Fibroblast of lung (primary cell): ENCODE measurements at regions not wholly inside any gene's neighbourhood (a gene's known extent, or its start where the extent isn't known, plus 50 kb on each side); places are given as distances from the start of the nearest gene placed in this dataset.

Experiments
- DNase-seq, 2 donors: peaks; one replicate each; pipeline versions ENCODE4 v3.0.0 to v3.0.0-alpha.2; 2010; ENCODE audit warnings: low read depth in 2 of 2
- H2AFZ ChIP-seq: 2 replicates; pipeline ENCODE4 v1.5.1; 2012; ENCODE audit warnings: low read length, control low read depth, inconsistent platforms
- H3K27ac ChIP-seq: 2 replicates; pipeline ENCODE4 v1.5.1; 2011; ENCODE audit warnings: low read length, control low read depth; ENCODE audit not compliant: insufficient read depth
- H3K27me3 ChIP-seq: 2 replicates; pipeline ENCODE4 v1.5.1; 2011; ENCODE audit warnings: mild to moderate bottlenecking, low read length; ENCODE audit not compliant: control insufficient read depth, insufficient read depth
- H3K36me3 ChIP-seq: 2 replicates; pipeline ENCODE4 v1.5.1; 2011; ENCODE audit warnings: low read length; ENCODE audit not compliant: control insufficient read depth, insufficient read depth
- H3K4me1 ChIP-seq: 2 replicates; pipeline ENCODE4 v1.5.1; 2011; ENCODE audit warnings: low read length; ENCODE audit not compliant: control insufficient read depth, insufficient read depth; ENCODE audit errors: extremely low read depth
- H3K4me2 ChIP-seq: 2 replicates; pipeline ENCODE4 v1.5.1; 2011; ENCODE audit warnings: low read length, control low read depth; ENCODE audit not compliant: insufficient read depth; ENCODE audit errors: extremely low read depth
- H3K4me3 ChIP-seq, 4 experiments: fragments of 200-600 bp in 1 of 4; sonication (generic) in 1 of 4; replicated peaks in 1 of 4; 2 replicates each; pipeline ENCODE4 v1.5.1; 2011 to 2016; ENCODE audit warnings: low read length in 4 of 4, low read depth in 3 of 4, mild to moderate bottlenecking in 3 of 4, control low read depth in 2 of 4, inconsistent platforms in 1 of 4, mixed read lengths in 1 of 4; ENCODE audit not compliant: insufficient read depth in 1 of 4; ENCODE audit errors: control extremely low read depth in 1 of 4
- H3K79me2 ChIP-seq: 2 replicates; pipeline ENCODE4 v1.5.1; 2012; ENCODE audit warnings: mild to moderate bottlenecking, low read length, inconsistent platforms; ENCODE audit not compliant: control insufficient read depth, insufficient read depth
- H3K9ac ChIP-seq: 2 replicates; pipeline ENCODE4 v1.5.1; 2011; ENCODE audit warnings: mild to moderate bottlenecking, low read length, control low read depth; ENCODE audit not compliant: insufficient read depth
- H3K9me3 ChIP-seq: 2 replicates; pipeline ENCODE4 v1.5.1; 2012; ENCODE audit warnings: low read depth, low read length; ENCODE audit not compliant: control insufficient read depth, insufficient read depth
- H4K20me1 ChIP-seq: 2 replicates; pipeline ENCODE4 v1.5.1; 2011; ENCODE audit warnings: low read length; ENCODE audit not compliant: control insufficient read depth, insufficient read depth; ENCODE audit errors: extremely low read depth
- CTCF ChIP-seq, 2 donors: IDR thresholded peaks in 1 of 2; conservative IDR thresholded peaks in 1 of 2; 1 replicate in 1 of 2; 2 replicates in 1 of 2; pipeline ENCODE4 v1.5.1; 2011 to 2012; ENCODE audit warnings: low read length in 2 of 2, control low read depth in 1 of 2, inconsistent platforms in 1 of 2, low read depth in 1 of 2, mild to moderate bottlenecking in 1 of 2
- EZH2 ChIP-seq: IDR thresholded peaks from 2 replicates; pipeline ENCODE4 v1.5.1; 2012; ENCODE audit warnings: low read length, control low read depth, mild to moderate bottlenecking; ENCODE audit errors: missing control alignments

GRCh38 chr9:80883426-80883825 is 805.9 kb downstream of the TLE1 start:
- Histone ChIP-seq H3K27me3 (no peaks in the 10 kb centered on the region), H3K9ac (no peak overlapping the region), H3K79me2 (no peaks in the 10 kb centered on the region), H3K27ac (no peak overlapping the region), H3K9me3 (no peaks in the 10 kb centered on the region), H2AFZ (no peak overlapping the region), H3K4me1 (no peaks in the 10 kb centered on the region), H3K4me3 (no peak overlapping the region), H3K36me3 (no peaks in the 10 kb centered on the region), H4K20me1 (no peaks in the 10 kb centered on the region), H3K4me2 (no peak overlapping the region)
- no peak for TF ChIP-seq EZH2
- TF ChIP-seq CTCF (conservative IDR thresholded peaks at IDR 0.05 in 1 of 2, IDR thresholded peaks at IDR 0.05 in 1 of 2; ENCODE audit: low read depth in 1 of 2, low read length in 2 of 2): no peak
- no peak for DNase-seq

- Histone ChIP-seq H2AFZ (no peak overlapping the region), H3K4me1 (no peaks in the 10 kb centered on the region), H3K4me3 (no peak overlapping the region), H3K4me2 (no peak overlapping the region), H3K9me3 (no peaks in the 10 kb centered on the region), H3K27ac (no peak overlapping the region), H3K27me3 (no peaks in the 10 kb centered on the region), H4K20me1 (no peaks in the 10 kb centered on the region), H3K79me2 (no peaks in the 10 kb centered on the region), H3K36me3 (no peaks in the 10 kb centered on the region), H3K9ac (no peak overlapping the region)
- TF ChIP-seq CTCF (conservative IDR thresholded peaks at IDR 0.05 in 1 of 2, IDR thresholded peaks at IDR 0.05 in 1 of 2; ENCODE audit: low read depth in 1 of 2, low read length in 2 of 2) (no peak), EZH2 (no peak)
- no peak for DNase-seq
Measured at GRCh38 chr9:80881940-80882339, 807.4 kb downstream of the TLE1 start.

- TF ChIP-seq EZH2: no peak
- TF ChIP-seq CTCF (conservative IDR thresholded peaks at IDR 0.05 in 1 of 2, IDR thresholded peaks at IDR 0.05 in 1 of 2; ENCODE audit: low read depth in 1 of 2, low read length in 2 of 2): no peak
- H3K4me2 ChIP-seq: no peak overlapping the region
- H3K36me3 ChIP-seq: no peaks in the 10 kb centered on the region
- no peaks in the 10 kb centered on the region for H3K27me3 ChIP-seq
- no peaks in the 10 kb centered on the region for H3K9me3 ChIP-seq
- no peak overlapping the region for H3K9ac ChIP-seq
- no peaks in the 10 kb centered on the region for H4K20me1 ChIP-seq
- no peak for DNase-seq
- no peak overlapping the region for H3K27ac ChIP-seq
- no peaks in the 10 kb centered on the region for H3K4me1 ChIP-seq
- H3K4me3 ChIP-seq: no peak overlapping the region
- H3K79me2 ChIP-seq: no peaks in the 10 kb centered on the region
- no peak overlapping the region for H2AFZ ChIP-seq
Measured at GRCh38 chr9:80881320-80881719, 808.0 kb downstream of the TLE1 start.
